SH-SY5Y (cell line): ENCODE measurements at regions not wholly inside any gene's neighbourhood (a gene's known extent, or its start where the extent isn't known, plus 50 kb on each side); places are given as distances from the start of the nearest gene placed in this dataset.
A peak's percentile ranks its signal among the peaks of the same experiment; 100 is the strongest.

Source experiments
- GATA2 ChIP-seq: IDR thresholded peaks from 2 replicates; pipeline ENCODE4 v1.6.1; 2011; ENCODE audit warnings: mild to moderate bottlenecking, low read depth, low read length
- GATA3 ChIP-seq: IDR thresholded peaks from 2 replicates; pipeline ENCODE4 v1.6.1; 2011; ENCODE audit warnings: low read depth, mild to moderate bottlenecking, low read length, moderate library complexity

DNA sequence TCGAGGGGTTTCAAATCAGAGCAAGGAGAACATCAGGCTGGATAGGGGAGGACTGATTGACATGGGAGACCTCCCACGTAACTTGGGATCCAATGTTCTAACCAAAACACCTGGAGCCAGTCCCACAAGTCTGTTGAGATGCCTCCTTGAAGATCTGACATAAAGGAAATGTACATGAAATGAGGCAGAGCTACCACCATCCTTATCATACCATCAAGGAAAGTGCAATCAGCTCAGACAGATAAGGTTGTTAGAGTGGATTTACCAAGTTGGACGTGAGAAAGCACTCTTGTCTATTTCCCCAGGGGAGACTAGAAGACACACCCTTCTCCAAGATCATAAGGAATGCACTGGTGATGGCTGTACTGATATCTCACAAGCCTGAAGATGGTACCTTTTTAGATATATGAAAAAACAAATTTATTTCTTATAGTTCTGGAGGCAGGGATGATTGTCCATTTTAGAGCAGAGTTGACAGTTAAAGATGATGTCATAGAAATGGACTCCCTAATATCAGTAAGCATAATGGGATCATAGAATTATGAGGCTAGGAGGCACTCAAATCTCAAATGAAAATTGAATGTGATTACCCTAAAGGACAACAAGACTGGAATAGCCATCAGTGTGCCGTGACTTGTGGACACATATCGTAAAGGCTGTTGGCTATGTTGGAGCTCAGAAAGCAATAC lies 129.1 kb upstream of the RAB4A start:
- TF ChIP-seq GATA3, result no peak
- 0 out of 2 replicates have a peak, but pooled peaks have one; percentile 12 for TF ChIP-seq GATA2

DNA sequence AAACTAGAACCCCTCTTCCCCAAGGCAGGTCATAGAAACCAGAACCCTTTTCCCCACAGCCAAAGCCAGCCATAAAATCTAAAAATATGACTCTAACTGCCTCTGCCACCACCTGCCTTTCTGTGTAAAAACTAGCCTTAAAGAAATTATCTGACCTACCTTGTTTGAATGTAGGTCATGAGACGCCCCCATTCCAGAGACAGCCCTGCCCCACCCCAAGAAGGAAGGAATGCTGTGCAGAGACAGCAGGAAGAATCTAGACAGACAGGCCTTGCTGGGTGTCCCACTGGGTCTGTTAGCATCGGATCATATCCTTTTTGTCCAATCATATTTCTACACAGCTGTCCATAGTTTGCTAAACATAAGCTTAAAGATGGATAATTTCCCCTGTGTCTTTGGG lies 128.4 kb upstream of the RAB4A start:
- no peak for TF ChIP-seq GATA2
- no peak for TF ChIP-seq GATA3

DNA sequence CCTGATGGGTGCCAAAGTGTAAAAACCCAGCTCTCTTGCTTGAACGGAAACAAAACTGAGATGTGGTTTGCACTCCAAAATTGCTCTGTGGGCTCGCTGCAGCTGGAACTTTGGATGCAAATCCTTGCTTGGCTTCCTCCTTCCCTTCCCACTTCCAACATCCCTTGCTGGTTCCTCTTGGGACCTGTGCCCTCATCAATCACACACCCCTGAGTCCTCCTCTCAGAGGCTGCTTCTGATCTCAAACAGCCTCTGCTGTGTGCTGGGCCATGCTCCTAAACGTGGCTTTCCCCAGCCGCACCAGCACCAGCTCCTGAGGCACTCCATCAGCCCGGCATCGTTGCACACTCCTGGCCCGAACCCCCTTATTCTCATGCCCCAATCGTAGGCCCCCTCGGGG lies 124.3 kb upstream of the RAB4A start:
- TF ChIP-seq GATA3 (no peak), GATA2 (no peak)

DNA sequence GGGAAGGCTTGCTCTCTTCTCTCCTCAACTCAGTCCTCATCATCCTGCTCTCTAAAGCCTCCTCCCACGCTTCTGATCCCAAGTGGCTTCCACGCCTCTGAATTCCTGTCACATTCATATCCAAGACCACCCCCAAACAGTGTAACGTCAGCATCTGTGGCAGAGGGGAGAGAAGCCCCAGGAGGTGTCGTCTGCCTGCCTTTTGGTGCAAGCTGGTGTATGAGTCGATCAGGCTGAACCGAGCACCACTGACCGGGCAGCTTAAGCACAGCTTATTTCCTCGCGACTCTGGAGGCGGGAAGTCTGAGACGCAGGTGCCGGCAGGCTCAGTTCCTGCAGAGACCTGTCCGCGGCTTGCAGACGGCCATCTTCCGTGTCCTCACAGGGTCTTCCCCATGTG lies 123.8 kb upstream of the RAB4A start:
- TF ChIP-seq GATA3 (no peak), GATA2 (no peak)

DNA sequence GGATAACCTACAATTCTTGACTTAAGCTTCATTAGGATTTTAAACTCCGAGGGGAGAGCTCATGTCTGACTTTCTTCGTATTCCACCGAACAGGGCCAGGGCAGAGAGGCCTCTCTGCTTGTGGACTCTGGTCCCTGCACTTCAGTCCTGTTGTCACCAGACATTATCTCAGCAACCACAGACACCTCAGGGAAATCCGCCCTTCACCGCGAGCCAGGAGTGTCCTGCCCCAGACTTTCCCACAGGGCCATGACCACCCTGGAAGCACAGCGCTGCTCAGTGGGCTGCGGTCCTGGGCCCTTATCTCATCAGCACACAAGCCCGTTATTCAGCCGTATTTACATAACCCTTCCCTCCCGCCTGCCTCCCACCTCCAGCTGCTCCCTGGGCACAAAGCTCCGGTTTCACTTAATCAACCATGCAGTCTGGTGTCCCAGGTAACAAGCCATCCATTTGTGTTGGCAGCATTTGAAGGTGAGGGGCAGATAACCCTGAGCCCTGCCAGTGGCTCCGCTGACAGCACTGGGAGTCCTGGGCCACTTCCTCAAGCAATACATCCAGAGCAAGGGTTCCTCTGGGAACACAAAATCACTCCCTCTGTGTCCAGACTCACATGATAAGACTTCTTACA lies 122.8 kb upstream of the RAB4A start:
- TF ChIP-seq GATA2, result peak; percentile 87
- TF ChIP-seq GATA3, result no peak

DNA sequence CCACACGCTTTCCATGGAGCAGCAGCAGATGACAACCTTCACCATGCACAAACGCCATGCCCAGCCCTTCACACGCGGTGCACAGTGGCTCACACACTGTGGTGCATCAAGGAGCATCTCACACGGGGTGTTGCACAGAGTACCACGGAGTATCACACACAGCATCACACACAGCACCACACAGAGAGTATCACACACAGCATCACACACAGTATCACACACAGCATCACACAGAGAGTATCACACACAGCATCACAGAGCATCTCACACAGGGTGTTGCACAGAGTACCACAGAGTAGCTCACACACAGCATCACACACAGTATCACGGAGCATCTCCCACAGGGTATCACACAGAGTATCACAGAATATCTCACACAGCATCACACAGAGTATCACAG lies 122.2 kb upstream of the RAB4A start:
- TF ChIP-seq GATA3, result no peak
- no peak for TF ChIP-seq GATA2

DNA sequence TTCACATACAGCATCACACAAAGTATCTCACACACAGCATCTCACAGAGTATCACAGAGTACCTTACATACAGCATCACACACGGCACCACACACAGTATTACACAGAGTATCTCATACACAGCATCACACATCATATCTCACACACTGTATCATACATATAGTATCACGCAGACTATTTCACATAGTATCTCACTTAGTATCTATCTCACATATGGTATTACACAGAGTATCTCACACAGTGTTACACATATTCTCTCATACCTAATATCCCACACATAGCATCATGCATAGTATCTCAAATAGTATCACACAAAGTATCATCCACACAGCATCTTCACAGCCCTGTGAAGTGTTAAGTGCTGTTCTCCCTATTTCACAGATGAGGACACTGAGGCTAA lies 121.5 kb upstream of the RAB4A start:
- TF ChIP-seq GATA2, result no peak
- TF ChIP-seq GATA3, result no peak

DNA sequence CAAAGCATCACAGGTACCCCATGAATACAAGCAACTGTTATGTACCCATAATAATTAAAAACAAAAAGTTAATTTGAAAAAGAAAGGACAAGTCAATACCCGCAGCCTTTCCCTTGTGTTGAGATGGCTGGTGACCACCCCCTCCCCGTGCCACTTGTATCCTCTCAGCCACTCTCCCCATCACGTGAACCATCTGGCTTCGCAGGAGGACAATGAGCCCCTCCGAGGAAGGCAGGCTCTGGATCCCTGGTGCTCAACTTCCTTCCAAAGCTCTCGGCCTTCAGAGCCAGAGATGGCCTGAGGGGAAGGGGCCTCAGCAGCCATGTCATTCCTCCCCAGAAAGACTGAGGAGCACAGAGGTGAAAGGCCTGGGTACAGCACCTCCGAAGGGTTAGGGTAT lies 120.4 kb upstream of the RAB4A start:
- TF ChIP-seq GATA2 (no peak), GATA3 (no peak)

DNA sequence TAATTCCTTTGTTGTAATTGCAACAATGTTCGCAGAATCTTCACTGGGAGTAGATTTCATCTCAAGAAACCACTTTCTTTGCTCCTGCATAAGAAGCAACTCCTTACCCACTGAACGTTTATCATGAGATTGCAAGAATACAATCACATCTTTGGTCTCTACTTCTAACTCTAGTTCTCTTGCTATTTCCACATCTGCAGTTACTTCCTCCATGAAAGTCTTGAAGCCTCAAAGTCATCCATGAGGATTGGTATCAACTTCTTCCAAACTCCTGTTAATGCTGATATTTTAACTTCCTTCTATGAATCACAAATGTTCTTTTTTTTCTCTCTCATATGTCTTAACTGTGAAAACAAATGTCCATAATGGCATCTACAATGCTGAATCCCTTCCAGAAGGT lies 118.6 kb upstream of the RAB4A start:
- TF ChIP-seq GATA3, result no peak
- no peak for TF ChIP-seq GATA2

DNA sequence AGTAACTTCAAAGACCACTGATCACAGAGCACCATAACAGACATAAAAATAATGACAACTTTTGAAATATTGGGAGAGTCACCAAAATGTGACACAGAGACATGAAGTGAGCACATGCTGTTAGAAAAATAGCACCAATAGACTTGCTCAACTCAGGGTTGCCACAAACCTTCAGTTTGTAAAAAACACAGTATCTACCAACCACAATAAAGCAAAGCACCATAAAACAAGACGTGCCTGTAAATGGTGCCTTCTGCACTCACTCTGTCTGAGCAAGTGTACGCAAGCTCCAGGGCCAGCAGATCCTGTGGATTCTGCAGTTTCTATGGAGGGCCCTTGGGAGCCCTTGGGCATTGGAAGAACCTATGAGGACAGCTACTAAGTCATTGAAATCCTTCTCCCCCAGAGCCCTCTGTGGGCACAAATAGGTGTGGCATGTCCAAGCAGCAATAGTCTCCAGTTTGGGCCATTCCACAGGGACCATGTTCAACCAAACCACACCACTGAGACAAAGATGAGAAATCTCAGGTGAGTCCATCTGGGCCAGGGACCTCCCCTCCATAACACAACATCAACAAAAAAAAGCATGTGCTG lies 116.9 kb upstream of the RAB4A start:
- TF ChIP-seq GATA3 (no peak), GATA2 (no peak)

DNA sequence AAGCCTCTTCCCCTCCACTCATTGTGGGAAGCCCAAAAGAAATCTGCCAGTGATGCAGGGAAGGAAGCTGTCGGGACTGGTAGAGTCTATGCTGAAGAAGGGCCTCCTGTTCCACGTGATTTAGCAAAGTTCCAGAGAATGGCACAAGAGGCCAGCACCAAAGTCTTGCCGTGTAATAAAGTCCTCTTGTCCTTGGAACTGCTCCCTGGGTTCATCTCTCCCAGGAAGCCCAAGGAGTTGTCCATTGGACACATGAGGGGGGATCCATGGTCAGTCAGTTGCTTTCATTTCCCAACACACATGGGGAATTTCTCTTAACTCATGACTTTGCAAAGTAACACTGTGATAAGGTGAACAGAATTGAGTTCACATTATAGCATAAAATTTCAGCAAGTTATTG lies 116.1 kb upstream of the RAB4A start:
- no peak for TF ChIP-seq GATA3
- TF ChIP-seq GATA2, result no peak

DNA sequence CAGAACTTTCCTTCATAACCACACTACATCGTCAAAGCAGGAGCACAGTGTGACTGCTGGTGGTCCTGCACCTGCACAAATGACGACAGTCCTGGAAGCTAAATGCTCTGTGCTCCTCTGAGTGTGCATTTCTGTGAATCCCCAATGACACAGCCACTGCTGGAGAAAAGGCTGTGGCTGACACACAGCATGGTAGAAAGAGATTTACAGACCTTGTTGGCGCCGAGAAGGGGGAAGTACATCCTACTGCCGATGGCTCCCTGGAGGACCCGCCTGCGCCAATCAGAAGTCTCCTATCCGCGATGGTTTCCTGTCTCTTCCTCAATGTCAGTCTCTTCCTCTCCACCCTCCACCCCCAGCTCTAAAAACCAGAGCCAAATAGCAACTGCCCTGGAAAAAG lies 115.4 kb upstream of the RAB4A start:
- TF ChIP-seq GATA2 (no peak), GATA3 (no peak)

DNA sequence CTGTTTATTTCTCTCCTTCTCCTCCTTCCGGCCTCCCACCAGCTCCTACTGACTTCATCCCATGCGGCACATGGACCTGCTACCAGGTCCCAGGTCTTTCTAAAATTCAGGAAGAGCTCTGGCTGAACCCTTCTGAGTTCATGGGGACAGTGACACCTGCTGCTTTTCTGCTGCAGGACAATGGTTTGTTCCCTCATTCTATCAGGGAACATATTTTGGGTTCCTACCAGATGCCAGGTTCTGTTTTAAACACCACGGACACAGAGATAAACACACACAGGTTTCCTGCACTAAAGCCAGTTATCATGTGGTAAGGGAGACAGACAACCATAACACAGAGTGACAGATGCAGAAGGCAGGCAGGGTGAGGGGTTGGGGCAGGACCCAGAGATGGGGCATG lies 114.0 kb upstream of the RAB4A start:
- TF ChIP-seq GATA3 (no peak), GATA2 (no peak)

DNA sequence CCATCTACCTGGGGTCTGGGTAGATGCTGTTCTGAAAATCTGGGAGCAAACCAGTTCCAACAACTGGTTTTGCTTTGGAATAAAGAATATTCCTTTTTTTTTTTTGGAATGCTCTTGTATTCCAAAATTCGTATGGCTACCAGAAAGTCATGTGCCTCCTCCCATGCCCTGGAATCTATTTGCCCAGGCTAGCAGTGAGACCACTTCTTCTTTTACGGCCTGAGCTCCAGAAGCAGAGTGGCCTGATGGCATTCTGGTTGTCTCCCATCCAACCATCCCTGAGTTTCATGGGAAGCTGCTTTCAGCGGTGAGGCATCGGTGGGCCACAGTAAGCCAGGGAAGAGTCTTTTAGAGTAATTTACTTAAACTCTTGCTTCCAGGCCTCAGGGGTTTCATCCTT lies 113.4 kb upstream of the RAB4A start:
- no peak for TF ChIP-seq GATA2
- no peak for TF ChIP-seq GATA3

DNA sequence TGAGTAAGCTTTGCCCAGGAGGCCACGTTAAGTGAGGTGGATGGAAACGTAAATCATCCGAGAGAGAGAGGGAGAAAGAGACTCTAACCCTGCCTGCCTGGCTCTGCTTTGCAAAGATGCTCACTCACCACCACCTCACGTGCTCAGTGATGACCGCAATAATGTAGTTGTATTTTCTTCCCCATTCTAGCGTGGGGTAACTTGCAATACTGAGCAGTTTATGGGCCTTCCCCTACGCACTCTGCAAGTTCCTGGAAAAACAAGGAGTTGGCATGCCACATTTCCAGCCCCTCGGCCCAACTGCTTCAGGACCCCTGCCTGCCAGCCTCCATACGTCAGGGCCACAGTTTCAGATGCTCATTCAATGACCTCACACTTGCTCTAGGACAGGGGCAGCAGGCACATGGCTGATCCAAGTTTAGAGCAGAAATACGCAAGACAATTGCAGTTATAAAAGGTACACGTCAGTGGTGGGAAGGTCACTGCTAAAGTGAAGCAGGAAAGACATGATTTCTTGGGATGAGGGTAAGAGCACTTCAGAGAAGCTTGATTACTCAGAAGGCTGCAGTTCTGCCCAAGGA lies 112.5 kb upstream of the RAB4A start:
- TF ChIP-seq GATA2 (no peak), GATA3 (no peak)
